Astrocyte (in vitro differentiated cells and primary cell): ENCODE measurements at regions not wholly inside any gene's neighbourhood (a gene's known extent, or its start where the extent isn't known, plus 50 kb on each side); places are given as distances from the start of the nearest gene placed in this dataset.

Experiments used
- EZH2 ChIP-seq: IDR thresholded peaks from 2 replicates; pipeline ENCODE4 v1.6.1; 2012; ENCODE audit warnings: mild to moderate bottlenecking, low read length, inconsistent platforms; ENCODE audit not compliant: insufficient read depth
- TF ChIP-seq, protein P1 (sequence below): IDR thresholded peaks from 2 replicates; pipeline ENCODE4 v1.5.1; 2011; ENCODE audit warnings: low read depth, mild to moderate bottlenecking, inconsistent platforms, low read length, moderate library complexity; ENCODE audit not compliant: insufficient read depth

DNA sequence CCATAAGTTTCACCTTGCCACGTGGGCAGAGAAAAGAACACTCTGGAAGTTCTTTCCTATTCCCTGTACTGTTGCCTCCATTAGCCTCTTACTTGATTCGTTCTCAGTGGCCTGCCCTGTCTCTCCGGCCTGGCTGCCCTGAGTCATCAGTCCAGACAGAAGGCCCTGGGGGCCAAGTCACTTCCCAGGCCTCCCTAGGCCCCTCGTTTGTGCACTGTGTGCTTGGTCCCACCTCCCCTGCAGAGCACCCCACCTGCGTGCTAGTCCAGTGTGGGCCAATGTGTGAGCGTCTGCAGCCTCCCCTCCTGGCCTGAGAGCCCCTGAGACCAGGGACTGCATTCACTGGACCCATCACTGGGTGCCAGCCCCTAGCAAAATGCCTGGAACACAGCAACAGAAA lies 191.2 kb upstream of the RREB1 start:
- TF ChIP-seq, protein P1, sequence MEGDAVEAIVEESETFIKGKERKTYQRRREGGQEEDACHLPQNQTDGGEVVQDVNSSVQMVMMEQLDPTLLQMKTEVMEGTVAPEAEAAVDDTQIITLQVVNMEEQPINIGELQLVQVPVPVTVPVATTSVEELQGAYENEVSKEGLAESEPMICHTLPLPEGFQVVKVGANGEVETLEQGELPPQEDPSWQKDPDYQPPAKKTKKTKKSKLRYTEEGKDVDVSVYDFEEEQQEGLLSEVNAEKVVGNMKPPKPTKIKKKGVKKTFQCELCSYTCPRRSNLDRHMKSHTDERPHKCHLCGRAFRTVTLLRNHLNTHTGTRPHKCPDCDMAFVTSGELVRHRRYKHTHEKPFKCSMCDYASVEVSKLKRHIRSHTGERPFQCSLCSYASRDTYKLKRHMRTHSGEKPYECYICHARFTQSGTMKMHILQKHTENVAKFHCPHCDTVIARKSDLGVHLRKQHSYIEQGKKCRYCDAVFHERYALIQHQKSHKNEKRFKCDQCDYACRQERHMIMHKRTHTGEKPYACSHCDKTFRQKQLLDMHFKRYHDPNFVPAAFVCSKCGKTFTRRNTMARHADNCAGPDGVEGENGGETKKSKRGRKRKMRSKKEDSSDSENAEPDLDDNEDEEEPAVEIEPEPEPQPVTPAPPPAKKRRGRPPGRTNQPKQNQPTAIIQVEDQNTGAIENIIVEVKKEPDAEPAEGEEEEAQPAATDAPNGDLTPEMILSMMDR = no peak
- no peak for TF ChIP-seq EZH2
